Muscle layer of colon (tissue), 2 donors: ENCODE measurements at regions not wholly inside any gene's neighbourhood (a gene's known extent, or its start where the extent isn't known, plus 50 kb on each side); places are given as distances from the start of the nearest gene placed in this dataset.
"Not testable (repeated sequence)": the region's sequence is repeated elsewhere in the genome, so short reads cannot be mapped to it uniquely, and the experiment has no call there.

Experiments
- H3K27ac ChIP-seq: one replicate; pipeline ENCODE4 v1.7.0; 2013; ENCODE audit warnings: low read depth, mild to moderate bottlenecking, low read length, moderate library complexity
- H3K27me3 ChIP-seq, 2 donors: one replicate each; pipeline ENCODE4 v1.7.0; 2013; ENCODE audit warnings: low read length in 2 of 2, mild to moderate bottlenecking in 2 of 2; ENCODE audit not compliant: insufficient read depth in 2 of 2, control insufficient read depth in 1 of 2
- H3K36me3 ChIP-seq: one replicate; pipeline ENCODE4 v1.7.0; 2013; ENCODE audit warnings: mild to moderate bottlenecking, low read length; ENCODE audit not compliant: insufficient read depth
- H3K4me1 ChIP-seq: one replicate; pipeline ENCODE4 v1.7.0; 2013; ENCODE audit warnings: mild to moderate bottlenecking, low read length; ENCODE audit not compliant: insufficient read depth
- H3K4me3 ChIP-seq, 2 donors: one replicate each; pipeline ENCODE4 v1.7.0; 2013; ENCODE audit warnings: low read length in 2 of 2, low read depth in 1 of 2, mild to moderate bottlenecking in 1 of 2, moderate library complexity in 1 of 2
- H3K9ac ChIP-seq: one replicate; pipeline ENCODE4 v1.7.0; 2013; ENCODE audit warnings: low read length
- H3K9me3 ChIP-seq: one replicate; pipeline ENCODE4 v1.7.0; 2013; ENCODE audit warnings: mild to moderate bottlenecking, low read length
- donor health status: abdominal sarcoma.
- donor health status: Adenocarcinoma of cecum.

DNA sequence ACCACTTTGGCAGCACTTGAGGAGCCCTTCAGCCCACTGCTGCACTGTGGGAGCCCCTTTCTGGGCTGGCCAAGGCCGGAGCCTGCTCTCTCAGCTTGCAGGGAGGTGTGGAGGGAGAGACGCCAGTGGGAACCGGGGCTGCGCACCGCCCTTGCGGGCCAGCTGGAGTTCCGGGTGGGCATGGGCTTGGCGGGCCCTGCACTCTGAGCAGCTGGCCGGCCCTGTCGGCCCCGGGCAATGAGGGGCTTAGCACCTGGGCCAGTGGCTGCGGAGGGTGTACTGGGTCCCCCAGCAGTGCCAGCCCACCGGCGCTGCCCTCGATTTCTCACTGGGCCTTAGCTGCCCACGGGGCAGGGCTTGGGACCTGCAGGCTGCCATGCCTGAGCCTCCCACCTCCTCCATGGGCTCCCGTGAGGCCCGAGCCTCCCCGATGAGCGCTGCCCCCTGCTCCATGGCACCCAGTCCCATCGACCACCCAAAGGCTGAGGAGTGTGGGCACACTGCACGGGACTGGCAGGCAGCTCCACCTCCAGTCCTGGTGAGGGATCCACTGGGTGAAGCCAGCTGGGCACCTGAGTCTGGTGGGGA, 253.6 kb upstream of the AMIGO2 start:
- not testable (repeated sequence) for H3K9ac ChIP-seq, H3K36me3 ChIP-seq, H3K27me3 ChIP-seq, H3K4me3 ChIP-seq, H3K4me1 ChIP-seq, H3K9me3 ChIP-seq, H3K27ac ChIP-seq

- Histone ChIP-seq H3K27me3 (no peaks in the 10 kb centered on the region), H3K4me3 (no peak overlapping the region), H3K27ac (no peak overlapping the region), H3K9me3 (no peaks in the 10 kb centered on the region), H3K36me3 (no peaks in the 10 kb centered on the region), H3K4me1 (no peaks in the 10 kb centered on the region), H3K9ac (no peak overlapping the region)
Observed at GRCh38 chr12:47328831-47329545, 249.2 kb upstream of the AMIGO2 start.

GRCh38 chr12:47326190-47326589, 246.4 kb upstream of the AMIGO2 start:
- H3K27ac ChIP-seq: no peak overlapping the region
- H3K27me3 ChIP-seq: no peaks in the 10 kb centered on the region
- H3K4me1 ChIP-seq: no peaks in the 10 kb centered on the region
- no peak overlapping the region for H3K4me3 ChIP-seq
- H3K9me3 ChIP-seq: no peaks in the 10 kb centered on the region
- no peaks in the 10 kb centered on the region for H3K36me3 ChIP-seq
- H3K9ac ChIP-seq: no peak overlapping the region

- Histone ChIP-seq H3K9me3 (no peaks in the 10 kb centered on the region), H3K27me3 (no peaks in the 10 kb centered on the region), H3K4me1 (no peaks in the 10 kb centered on the region), H3K9ac (no peak overlapping the region), H3K36me3 (no peaks in the 10 kb centered on the region), H3K4me3 (no peak overlapping the region), H3K27ac (no peak overlapping the region)
Observed at GRCh38 chr12:47323802-47324201, 244.0 kb upstream of the AMIGO2 start.

DNA sequence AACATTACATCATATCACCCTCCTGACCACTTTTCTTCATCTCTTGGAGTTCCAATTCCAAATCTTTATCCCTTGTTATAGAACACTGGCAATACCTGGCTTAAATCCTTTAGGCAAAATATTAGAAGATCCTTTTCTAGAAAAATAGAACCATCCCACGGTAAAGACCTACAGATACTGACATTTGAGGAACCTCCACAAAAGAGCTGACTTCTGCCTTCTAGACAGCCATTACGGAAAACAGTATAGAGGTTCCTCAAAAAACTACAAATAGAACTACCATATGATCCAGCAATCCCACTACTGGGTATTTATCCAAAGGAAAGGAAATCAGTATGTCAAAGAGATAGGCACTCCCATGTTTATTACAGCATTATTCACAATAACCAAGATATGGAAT, 241.7 kb upstream of the AMIGO2 start:
- Histone ChIP-seq H3K9me3 (no peaks in the 10 kb centered on the region), H3K9ac (no peak overlapping the region), H3K27ac (no peak overlapping the region), H3K4me3 (no peak overlapping the region), H3K36me3 (no peaks in the 10 kb centered on the region), H3K4me1 (peaks cover 5% of the 10 kb centered on the region), H3K27me3 (no peaks in the 10 kb centered on the region)

GRCh38 chr12:47319746-47320145, 240.0 kb upstream of the AMIGO2 start:
- Histone ChIP-seq H3K4me1 (peaks cover 5% of the 10 kb centered on the region), H3K27ac (no peak overlapping the region), H3K9me3 (no peaks in the 10 kb centered on the region), H3K4me3 (no peak overlapping the region), H3K36me3 (no peaks in the 10 kb centered on the region), H3K9ac (no peak overlapping the region), H3K27me3 (no peaks in the 10 kb centered on the region)

- H3K27me3 ChIP-seq: no peaks in the 10 kb centered on the region
- H3K4me1 ChIP-seq: peaks cover 5% of the 10 kb centered on the region
- no peak overlapping the region for H3K4me3 ChIP-seq
- H3K36me3 ChIP-seq: no peaks in the 10 kb centered on the region
- H3K27ac ChIP-seq: no peak overlapping the region
- no peak overlapping the region for H3K9ac ChIP-seq
- H3K9me3 ChIP-seq: no peaks in the 10 kb centered on the region
Observed at GRCh38 chr12:47318963-47319362, 239.2 kb upstream of the AMIGO2 start.

DNA sequence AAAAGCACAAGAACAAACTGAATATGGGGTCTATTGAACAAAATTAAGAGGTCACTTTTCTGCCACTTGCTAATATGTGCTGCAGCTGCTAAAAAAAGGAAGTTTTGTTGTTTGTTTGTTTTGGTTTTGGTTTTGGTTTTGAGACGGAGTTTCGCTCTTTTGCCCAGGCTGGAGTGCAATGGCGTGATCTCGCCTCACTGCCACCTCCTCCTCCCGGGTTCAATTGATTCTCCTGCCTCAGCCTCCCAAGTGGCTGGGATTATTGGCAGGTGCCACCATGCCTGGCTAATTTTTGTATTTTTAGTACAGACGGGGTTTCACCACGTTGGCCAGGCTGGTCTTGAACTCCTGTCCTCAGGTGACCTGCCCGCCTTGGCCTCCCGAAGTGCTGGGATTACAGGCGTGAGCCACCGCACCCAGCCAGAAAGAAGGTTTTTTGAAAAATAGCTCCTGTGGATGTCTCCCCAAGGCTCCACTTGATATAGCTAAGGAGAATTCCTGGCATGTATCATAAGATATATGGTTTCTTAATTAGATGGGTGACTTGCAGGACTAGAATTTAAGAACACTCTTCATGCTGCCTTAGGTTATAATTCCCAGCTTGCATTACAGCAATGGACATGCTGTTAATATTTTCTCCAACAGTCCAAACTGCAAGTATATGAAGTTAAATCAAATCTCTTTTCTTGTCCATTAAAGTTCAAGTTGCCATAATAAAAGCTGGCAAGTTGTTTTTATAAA, 237.6 kb upstream of the AMIGO2 start:
- no peak overlapping the region for H3K9ac ChIP-seq
- peaks cover 5% of the 10 kb centered on the region for H3K4me1 ChIP-seq
- no peaks in the 10 kb centered on the region for H3K36me3 ChIP-seq
- no peaks in the 10 kb centered on the region for H3K9me3 ChIP-seq
- no peak overlapping the region for H3K4me3 ChIP-seq
- no peaks in the 10 kb centered on the region for H3K27me3 ChIP-seq
- no peak overlapping the region for H3K27ac ChIP-seq

DNA sequence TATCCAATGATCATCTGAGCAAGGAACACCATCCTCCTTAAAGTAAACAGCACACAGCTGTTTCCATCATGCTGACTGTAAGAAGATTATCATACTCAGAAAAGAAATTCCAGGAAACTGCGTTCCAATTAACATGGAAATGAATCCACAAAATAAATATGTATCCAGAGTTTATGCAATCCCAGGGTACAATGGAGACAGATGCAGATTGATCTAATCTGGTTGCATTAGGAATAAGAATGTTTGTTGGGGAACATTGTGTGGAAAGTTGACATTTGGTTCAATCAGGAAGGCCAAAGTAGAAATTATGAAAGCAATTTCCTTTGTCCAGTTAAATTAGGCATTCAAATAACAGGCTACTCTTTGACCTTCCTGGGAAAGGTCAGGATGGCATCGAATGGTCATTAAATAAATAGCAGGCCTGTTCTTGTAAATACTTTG, 236.9 kb upstream of the AMIGO2 start:
- Histone ChIP-seq H3K4me1 (peaks cover 5% of the 10 kb centered on the region), H3K27ac (no peak overlapping the region), H3K36me3 (no peaks in the 10 kb centered on the region), H3K27me3 (no peaks in the 10 kb centered on the region), H3K9ac (no peak overlapping the region), H3K4me3 (no peak overlapping the region), H3K9me3 (no peaks in the 10 kb centered on the region)

- Histone ChIP-seq H3K4me1 (peaks cover 5% of the 10 kb centered on the region), H3K4me3 (no peak overlapping the region), H3K27ac (no peak overlapping the region), H3K27me3 (no peaks in the 10 kb centered on the region), H3K9me3 (no peaks in the 10 kb centered on the region), H3K9ac (no peak overlapping the region), H3K36me3 (no peaks in the 10 kb centered on the region)
Observed at GRCh38 chr12:47314996-47315395, 235.2 kb upstream of the AMIGO2 start.

GRCh38 chr12:47312808-47313426, 233.2 kb upstream of the AMIGO2 start:
- no peaks in the 10 kb centered on the region for H3K9me3 ChIP-seq

More at GRCh38 chr12:47312808-47313426, 233.2 kb upstream of the AMIGO2 start:
- Histone ChIP-seq H3K9ac (no peak overlapping the region), H3K27ac (no peak overlapping the region), H3K4me1 (peaks cover 5% of the 10 kb centered on the region), H3K4me3 (no peak overlapping the region), H3K27me3 (no peaks in the 10 kb centered on the region), H3K36me3 (no peaks in the 10 kb centered on the region)
